Uterus (tissue), 2 donors: ENCODE measurements at regions not wholly inside any gene's neighbourhood (a gene's known extent, or its start where the extent isn't known, plus 50 kb on each side); places are given as distances from the start of the nearest gene placed in this dataset.

Experiments used
- CTCF ChIP-seq, 4 experiments: fragments of 200-600 bp in 2 of 4; fragments of 450-650 bp in 2 of 4; sonication (generic) in 2 of 4; IDR thresholded peaks; one replicate each; pipeline ENCODE4 v1.5.1; 2016 to 2019; ENCODE audit warnings: antibody characterized with exemption in 4 of 4, mild to moderate bottlenecking in 2 of 4, moderate library complexity in 1 of 4
- POLR2A ChIP-seq, 2 donors: fragments of 450-650 bp; IDR thresholded peaks; one replicate each; pipeline ENCODE4 v1.6.1; 2016; ENCODE audit warnings: antibody characterized with exemption in 2 of 2, mild to moderate bottlenecking in 1 of 2, moderate library complexity in 1 of 2

- TF ChIP-seq POLR2A (IDR thresholded peaks at IDR 0.05): no peak
- TF ChIP-seq CTCF (IDR thresholded peaks at IDR 0.05): no peak
Observed at GRCh38 chr5:152730176-152730575, 325.1 kb upstream of the NMUR2 start.
